ENCODE measurements at regions not wholly inside any gene's neighbourhood (a gene's known extent, or its start where the extent isn't known, plus 50 kb on each side); places are given as distances from the start of the nearest gene placed in this dataset.

- no peak overlapping the region for H3K4me3 ChIP-seq (ENCODE audit: low read length in 3 of 3)
- no peaks in the 10 kb centered on the region for H3K4me1 ChIP-seq (ENCODE audit: control insufficient read depth in 2 of 3, insufficient read depth in 2 of 3, low read depth in 1 of 3, low read length in 3 of 3)
- no peak overlapping the region for H3K27ac ChIP-seq (ENCODE audit: low read depth in 2 of 2, low read length in 2 of 2)
- intact Hi-C loops (cut with DNase I) = no loop called here
- no peak overlapping the region for H3K9ac ChIP-seq (ENCODE audit: low read length in 3 of 3)
- no peak for TF ChIP-seq CTCF (IDR thresholded peaks at IDR 0.05; ENCODE audit: borderline replicate concordance, extremely low read depth, insufficient read depth)
- DNase-seq (no peak), FAIRE-seq (no peak)
- H3K36me3 ChIP-seq (ENCODE audit: control insufficient read depth in 2 of 3, insufficient read depth in 3 of 3, low read length in 3 of 3) = no peaks in the 10 kb centered on the region
- no peaks in the 10 kb centered on the region for H3K27me3 ChIP-seq (ENCODE audit: control insufficient read depth, insufficient read depth, low read length)
- no peaks in the 10 kb centered on the region for H3K9me3 ChIP-seq (ENCODE audit: control insufficient read depth in 2 of 3, insufficient read depth in 1 of 3, low read length in 3 of 3)
Observed at GRCh38 chr1:80064524-80064923, 1058.0 kb upstream of the ADGRL4 start.

GRCh38 chr1:80059940-80060339 lies 1053.4 kb upstream of the ADGRL4 start:
- Histone ChIP-seq H3K27ac (ENCODE audit: low read depth in 2 of 2, low read length in 2 of 2) (no peak overlapping the region), H3K9me3 (ENCODE audit: control insufficient read depth in 2 of 3, insufficient read depth in 1 of 3, low read length in 3 of 3) (no peaks in the 10 kb centered on the region), H3K36me3 (ENCODE audit: control insufficient read depth in 2 of 3, insufficient read depth in 3 of 3, low read length in 3 of 3) (no peaks in the 10 kb centered on the region), H3K4me1 (ENCODE audit: control insufficient read depth in 2 of 3, insufficient read depth in 2 of 3, low read depth in 1 of 3, low read length in 3 of 3) (no peaks in the 10 kb centered on the region), H3K27me3 (ENCODE audit: control insufficient read depth, insufficient read depth, low read length) (no peaks in the 10 kb centered on the region), H3K4me3 (ENCODE audit: low read length in 3 of 3) (no peak overlapping the region), H3K9ac (ENCODE audit: low read length in 3 of 3) (no peak overlapping the region)
- TF ChIP-seq CTCF (IDR thresholded peaks at IDR 0.05; ENCODE audit: borderline replicate concordance, extremely low read depth, insufficient read depth) = no peak
- intact Hi-C loops (cut with DNase I) = no loop called here
- DNase-seq (no peak), FAIRE-seq (no peak)

DNA sequence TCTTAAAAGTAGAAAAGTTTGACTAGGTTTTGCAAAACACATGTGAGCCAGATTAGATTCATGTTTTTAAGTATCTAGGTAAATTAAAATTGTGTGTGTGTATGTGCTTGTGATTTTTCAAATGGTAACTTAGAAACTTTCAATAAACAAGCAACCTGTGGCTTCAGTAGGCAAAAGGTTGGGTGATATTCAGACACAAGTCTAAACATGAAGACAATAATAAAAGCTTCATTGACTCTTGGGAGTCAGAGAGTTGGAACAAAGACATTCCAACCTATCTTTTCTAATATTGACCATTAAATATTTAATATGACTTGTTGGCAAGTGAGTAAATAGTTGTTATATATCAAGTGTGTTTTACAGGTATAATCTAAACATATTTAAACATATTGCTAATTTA lies 1049.6 kb upstream of the ADGRL4 start:
- H3K36me3 ChIP-seq (ENCODE audit: control insufficient read depth in 2 of 3, insufficient read depth in 3 of 3, low read length in 3 of 3) = no peaks in the 10 kb centered on the region
- H3K4me3 ChIP-seq (ENCODE audit: low read length in 3 of 3) = no peak overlapping the region
- FAIRE-seq (no peak), DNase-seq (no peak)
- no peak for TF ChIP-seq CTCF (IDR thresholded peaks at IDR 0.05; ENCODE audit: borderline replicate concordance, extremely low read depth, insufficient read depth)
- no peak overlapping the region for H3K9ac ChIP-seq (ENCODE audit: low read length in 3 of 3)
- no peaks in the 10 kb centered on the region for H3K4me1 ChIP-seq (ENCODE audit: control insufficient read depth in 2 of 3, insufficient read depth in 2 of 3, low read depth in 1 of 3, low read length in 3 of 3)
- H3K9me3 ChIP-seq (ENCODE audit: control insufficient read depth in 2 of 3, insufficient read depth in 1 of 3, low read length in 3 of 3) = no peaks in the 10 kb centered on the region
- H3K27ac ChIP-seq (ENCODE audit: low read depth in 2 of 2, low read length in 2 of 2) = no peak overlapping the region
- intact Hi-C loops (cut with DNase I) = no loop called here
- H3K27me3 ChIP-seq (ENCODE audit: control insufficient read depth, insufficient read depth, low read length) = no peaks in the 10 kb centered on the region

DNA sequence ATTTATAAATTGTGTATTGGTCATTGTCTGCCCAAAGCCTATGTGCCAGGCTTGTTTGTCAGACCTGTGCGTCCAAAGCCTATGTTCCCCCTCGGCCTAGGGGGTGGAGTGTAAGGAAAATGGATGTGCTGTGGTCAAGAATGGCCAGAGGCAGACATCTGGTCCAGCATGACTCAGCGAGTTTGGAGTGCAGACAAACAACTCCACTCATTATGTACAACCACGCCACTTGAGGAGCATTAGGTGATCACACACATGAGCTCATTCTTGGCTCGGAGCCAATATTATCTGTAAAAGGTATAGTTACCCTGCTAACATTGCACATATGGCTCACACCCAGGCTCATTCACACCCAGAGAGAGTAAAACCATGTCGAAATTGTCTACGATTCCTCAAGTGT lies 1047.6 kb upstream of the ADGRL4 start:
- Histone ChIP-seq H3K9ac (ENCODE audit: low read length in 3 of 3) (no peak overlapping the region), H3K4me3 (ENCODE audit: low read length in 3 of 3) (no peak overlapping the region), H3K4me1 (ENCODE audit: control insufficient read depth in 2 of 3, insufficient read depth in 2 of 3, low read depth in 1 of 3, low read length in 3 of 3) (no peaks in the 10 kb centered on the region), H3K27me3 (ENCODE audit: control insufficient read depth, insufficient read depth, low read length) (no peaks in the 10 kb centered on the region), H3K36me3 (ENCODE audit: control insufficient read depth in 2 of 3, insufficient read depth in 3 of 3, low read length in 3 of 3) (no peaks in the 10 kb centered on the region), H3K27ac (ENCODE audit: low read depth in 2 of 2, low read length in 2 of 2) (no peak overlapping the region), H3K9me3 (ENCODE audit: control insufficient read depth in 2 of 3, insufficient read depth in 1 of 3, low read length in 3 of 3) (no peaks in the 10 kb centered on the region)
- no peak for FAIRE-seq
- no peak for TF ChIP-seq CTCF (IDR thresholded peaks at IDR 0.05; ENCODE audit: borderline replicate concordance, extremely low read depth, insufficient read depth)
- DNase-seq = peak in 2 of 5 donors; percentile 24 to 29
- intact Hi-C loops (cut with DNase I) = no loop called here

All from kidney (tissue), 13 donors.